IMR-90 (cell line): ENCODE measurements at regions not wholly inside any gene's neighbourhood (a gene's known extent, or its start where the extent isn't known, plus 50 kb on each side); places are given as distances from the start of the nearest gene placed in this dataset.

Source experiments
- ATAC-seq: fragments of 200-7000 bp; cut with Tn5 transposase; 2 replicates; pipeline ENCODE4 v1.9.1; 2020; ENCODE audit warnings: low read depth, mild to moderate bottlenecking, moderate library complexity
- BruUV-seq: library from RNA; stranded (reverse); fragments of 400-500 nt; replicated peaks from 2 replicates; lab custom pipeline; 2021; lab: Mats Ljungman, UMichigan
- CTCF ChIA-PET: fragments of 300-600 bp; formaldehyde crosslinking; extraction: SDS; loops from one replicate; lab custom pipeline; 2021; ENCODE audit warnings: antibody characterized with exemption; lab: Yijun Ruan, JAX
- POLR2A ChIA-PET: fragments of 300-600 bp; sonication (Branson Sonifier 250); formaldehyde crosslinking; loops from one replicate; lab custom pipeline; 2022; ENCODE audit warnings: antibody characterized with exemption; ENCODE audit not compliant: unreplicated experiment; lab: Charles Lee
- DNase-seq: peaks from one replicate; pipeline ENCODE4 v3.0.0; 2013
- H2AFZ ChIP-seq: replicated peaks from 2 replicates; pipeline ENCODE3; 2013; ENCODE audit warnings: low read length, mild to moderate bottlenecking; ENCODE audit not compliant: poor library complexity
- H2AK5ac ChIP-seq: 2 replicates; pipeline ENCODE4 v1.6.1; 2013; ENCODE audit warnings: low read depth, low read length, inconsistent platforms
- H2AK9ac ChIP-seq: replicated peaks from 2 replicates; pipeline ENCODE3; 2013; ENCODE audit warnings: mild to moderate bottlenecking, low read depth, low read length, moderate library complexity; ENCODE audit not compliant: poor library complexity
- H2BK120ac ChIP-seq: 2 replicates; pipeline ENCODE4 v1.6.1; 2013; ENCODE audit warnings: low read depth, low read length, inconsistent platforms
- H2BK15ac ChIP-seq: 3 replicates; pipeline ENCODE4 v1.6.1; 2013; ENCODE audit warnings: low read depth, low read length, inconsistent platforms
- H2BK20ac ChIP-seq: 2 replicates; pipeline ENCODE4 v1.6.1; 2013; ENCODE audit warnings: low read depth, mild to moderate bottlenecking, inconsistent platforms, low read length, moderate library complexity
- H2BK5ac ChIP-seq: 2 replicates; pipeline ENCODE4 v1.6.1; 2013; ENCODE audit warnings: mild to moderate bottlenecking, low read depth, low read length, inconsistent platforms; ENCODE audit not compliant: poor library complexity, severe bottlenecking
- H3K14ac ChIP-seq: replicated peaks from 2 replicates; pipeline ENCODE4 v1.6.1; 2013; ENCODE audit warnings: low read depth, low read length, inconsistent platforms
- H3K18ac ChIP-seq: 2 replicates; pipeline ENCODE4 v1.6.1; 2013; ENCODE audit warnings: low read depth, low read length, control low read depth
- H3K23ac ChIP-seq: 2 replicates; pipeline ENCODE4 v1.6.1; 2013; ENCODE audit warnings: low read depth, low read length, inconsistent platforms
- H3K27ac ChIP-seq: 2 replicates; pipeline ENCODE4 v1.5.1; 2013; ENCODE audit warnings: mild to moderate bottlenecking, control low read depth, low read length; ENCODE audit not compliant: insufficient read depth
- H3K27me3 ChIP-seq: 2 replicates; pipeline ENCODE4 v1.6.1; 2013; ENCODE audit warnings: low read length; ENCODE audit not compliant: control insufficient read depth, insufficient read depth
- H3K36me3 ChIP-seq: 2 replicates; pipeline ENCODE4 v1.6.1; 2013; ENCODE audit warnings: low read length, mixed read lengths; ENCODE audit not compliant: control insufficient read depth, insufficient read depth
- H3K4ac ChIP-seq: 2 replicates; pipeline ENCODE4 v1.6.1; 2013; ENCODE audit warnings: low read depth, low read length, inconsistent platforms
- H3K4me1 ChIP-seq: 2 replicates; pipeline ENCODE4 v1.6.1; 2013; ENCODE audit warnings: low read length, mixed read lengths; ENCODE audit not compliant: control insufficient read depth, insufficient read depth
- H3K4me2 ChIP-seq: 2 replicates; pipeline ENCODE4 v1.6.1; 2013; ENCODE audit warnings: low read depth, mild to moderate bottlenecking, control low read depth, low read length, moderate library complexity
- H3K4me3 ChIP-seq: 2 replicates; pipeline ENCODE4 v1.5.1; 2013; ENCODE audit warnings: low read depth, mild to moderate bottlenecking, control low read depth, low read length, moderate library complexity; ENCODE audit not compliant: insufficient read depth
- H3K56ac ChIP-seq: 2 replicates; pipeline ENCODE4 v1.6.1; 2013; ENCODE audit warnings: low read length, inconsistent platforms; ENCODE audit not compliant: insufficient read depth; ENCODE audit errors: extremely low read depth
- H3K79me1 ChIP-seq, 2 experiments: 2 replicates each; pipeline ENCODE4 v1.6.1; 2013; ENCODE audit warnings: low read length in 2 of 2, inconsistent platforms in 1 of 2, low read depth in 1 of 2
- H3K9ac ChIP-seq: 2 replicates; pipeline ENCODE4 v1.6.1; 2013; ENCODE audit warnings: low read depth, low read length, control low read depth
- H3K9me1 ChIP-seq: 2 replicates; pipeline ENCODE4 v1.6.1; 2013; ENCODE audit warnings: low read length, inconsistent platforms; ENCODE audit not compliant: insufficient read depth
- H3K9me3 ChIP-seq: 2 replicates; pipeline ENCODE4 v1.6.1; 2013; ENCODE audit warnings: low read length; ENCODE audit not compliant: control insufficient read depth, insufficient read depth
- H4K20me1 ChIP-seq: 2 replicates; pipeline ENCODE4 v1.6.1; 2013; ENCODE audit warnings: low read length, inconsistent platforms; ENCODE audit not compliant: insufficient read depth
- H4K5ac ChIP-seq: 2 replicates; pipeline ENCODE4 v1.6.1; 2013; ENCODE audit warnings: mild to moderate bottlenecking, low read depth, low read length, control low read depth
- H4K8ac ChIP-seq, 2 experiments: 2 replicates each; pipeline ENCODE4 v1.6.1; 2013; ENCODE audit warnings: low read depth in 2 of 2, low read length in 2 of 2, control low read depth in 1 of 2, inconsistent platforms in 1 of 2
- H4K91ac ChIP-seq: 2 replicates; pipeline ENCODE4 v1.6.1; 2013; ENCODE audit warnings: low read depth, low read length, inconsistent platforms; ENCODE audit not compliant: insufficient read depth
- CHD1 ChIP-seq: IDR thresholded peaks from 2 replicates; pipeline ENCODE4 v1.6.1; 2012; ENCODE audit warnings: low read depth, low read length, improper control_type of control experiment
- WGBS, 2 experiments: methylation state at CpG; one replicate each; pipeline versions ENCODE4 v1.1.5 to v1.1.7; 2013; ENCODE audit warnings: missing lambda C conversion rate in 2 of 2; ENCODE audit not compliant: insufficient read length in 1 of 2; ENCODE audit errors: extremely low coverage in 2 of 2; 5-methylcytosine and 5-hydroxymethylcytosine counted together
- dilution Hi-C: fragments of 300-500 bp; cut with HindIII; formaldehyde crosslinking; loops from one replicate; pipeline ENCODE4 v1.14.3; 2018; ENCODE audit warnings: low sequenced_read_pairs; ENCODE audit not compliant: unreplicated experiment
- in situ Hi-C: fragments of 300-500 bp; cut with MboI; formaldehyde crosslinking; loops from 3 replicates; pipeline ENCODE4 v1.14.3; 2019; ENCODE audit warnings: low sequenced_read_pairs, inconsistent platforms, mixed read lengths
- intact Hi-C: fragments of 100-400 bp; cut with micrococcal nuclease; formaldehyde crosslinking; loops from 2 replicates; pipeline ENCODE4 v1.10.0; 2022
- TF ChIP-seq, protein P1 (sequence below): fragments of 150-350 bp; IDR thresholded peaks from 2 replicates; pipeline ENCODE4 v1.6.1; 2017; ENCODE audit warnings: mild to moderate bottlenecking, antibody characterized with exemption, low read length, low read depth

DNA sequence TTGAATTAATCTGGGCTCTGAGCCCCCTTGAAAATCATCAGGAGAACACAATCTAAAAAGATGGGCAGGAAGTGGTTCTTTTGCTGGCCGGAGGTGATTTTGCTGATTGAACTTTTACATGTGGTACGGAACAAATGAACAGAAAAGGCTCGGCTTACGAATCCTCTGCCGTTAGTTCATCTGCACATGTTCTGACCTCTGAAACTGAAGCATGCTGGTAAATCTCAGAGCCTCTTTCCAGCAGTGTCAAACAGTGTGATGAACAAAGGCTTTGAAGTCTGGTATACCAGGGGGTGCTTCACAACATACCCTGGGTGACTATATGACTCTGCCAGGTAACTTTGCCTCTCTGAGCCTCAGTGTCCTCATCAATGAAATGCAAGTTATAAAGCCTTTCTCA is 194.2 kb upstream of the C1QTNF7 start:
- peaks cover 23% of the 10 kb centered on the region for H3K9me1 ChIP-seq
- no peak overlapping the region for H3K4me3 ChIP-seq
- peak overlapping the region; percentile 13 to 67; a peak in 3 of 4 replicates for H4K8ac ChIP-seq
- H2BK15ac ChIP-seq = peak overlapping the region; percentile 77
- H3K4me1 ChIP-seq = peaks cover 27% of the 10 kb centered on the region
- peak overlapping the region; percentile 19; the same call in 1 of the 2 replicates for H3K23ac ChIP-seq
- H2AFZ ChIP-seq = no peak overlapping the region
- peak overlapping the region; percentile 93 for H2AK5ac ChIP-seq
- peak overlapping the region; percentile 10 for H3K14ac ChIP-seq
- ATAC-seq = no peak
- no peak overlapping the region for H3K56ac ChIP-seq
- peaks cover 3% of the 10 kb centered on the region; the same call in 1 of the 2 replicates for H4K20me1 ChIP-seq
- H2AK9ac ChIP-seq = peak overlapping the region; percentile 14
- peak overlapping the region; percentile 87 for H3K18ac ChIP-seq
- BruUV-seq = no TSS peak
- dilution Hi-C loops (no loop called here), in situ Hi-C loops (no loop called here), intact Hi-C loops (loop anchor here (1.0 to 10.0 kb wide), 3 partner anchors 219 to 771 kb away; partner anchors contain the start of gene CPEB2)
- no peak overlapping the region for H3K9ac ChIP-seq
- peak overlapping the region; percentile 72 for H2BK5ac ChIP-seq
- peak overlapping the region; percentile 84 for H3K4ac ChIP-seq
- H3K4me2 ChIP-seq = no peak overlapping the region
- no peak for TF ChIP-seq CHD1
- TF ChIP-seq, protein P1, sequence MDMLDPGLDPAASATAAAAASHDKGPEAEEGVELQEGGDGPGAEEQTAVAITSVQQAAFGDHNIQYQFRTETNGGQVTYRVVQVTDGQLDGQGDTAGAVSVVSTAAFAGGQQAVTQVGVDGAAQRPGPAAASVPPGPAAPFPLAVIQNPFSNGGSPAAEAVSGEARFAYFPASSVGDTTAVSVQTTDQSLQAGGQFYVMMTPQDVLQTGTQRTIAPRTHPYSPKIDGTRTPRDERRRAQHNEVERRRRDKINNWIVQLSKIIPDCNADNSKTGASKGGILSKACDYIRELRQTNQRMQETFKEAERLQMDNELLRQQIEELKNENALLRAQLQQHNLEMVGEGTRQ = no peak
- H3K79me1 ChIP-seq = no peaks in the 10 kb centered on the region
- no peaks in the 10 kb centered on the region for H3K9me3 ChIP-seq
- ChIA-PET POLR2A (interaction anchor here (0.5 kb wide), 1 partner anchor 84 kb away, joined by 4 read pairs; no protein-coding TSS in a partner anchor), CTCF (interaction anchor here (0.7 to 2.8 kb wide), 4 partner anchors 106 to 224 kb away, joined by 3 to 14 read pairs (median 4); no protein-coding TSS in a partner anchor)
- peak overlapping the region; percentile 68; the same call in 1 of the 2 replicates for H4K5ac ChIP-seq
- WGBS, 2 experiments = 94% methylated on average over 3 of the region's 5 CpGs; no CpG with 5 or more reads in 1 of the 2 experiments
- peak overlapping the region; percentile 85 for H4K91ac ChIP-seq
- no peak for DNase-seq
- H2BK120ac ChIP-seq = peak overlapping the region; percentile 90
- H3K36me3 ChIP-seq = no peaks in the 10 kb centered on the region
- peak overlapping the region; percentile 78 for H2BK20ac ChIP-seq
- no peaks in the 10 kb centered on the region for H3K27me3 ChIP-seq
- peak overlapping the region; percentile 6; the same call in 1 of the 2 replicates for H3K27ac ChIP-seq
